ENCODE measurements at regions not wholly inside any gene's neighbourhood (a gene's known extent, or its start where the extent isn't known, plus 50 kb on each side); places are given as distances from the start of the nearest gene placed in this dataset.

DNA sequence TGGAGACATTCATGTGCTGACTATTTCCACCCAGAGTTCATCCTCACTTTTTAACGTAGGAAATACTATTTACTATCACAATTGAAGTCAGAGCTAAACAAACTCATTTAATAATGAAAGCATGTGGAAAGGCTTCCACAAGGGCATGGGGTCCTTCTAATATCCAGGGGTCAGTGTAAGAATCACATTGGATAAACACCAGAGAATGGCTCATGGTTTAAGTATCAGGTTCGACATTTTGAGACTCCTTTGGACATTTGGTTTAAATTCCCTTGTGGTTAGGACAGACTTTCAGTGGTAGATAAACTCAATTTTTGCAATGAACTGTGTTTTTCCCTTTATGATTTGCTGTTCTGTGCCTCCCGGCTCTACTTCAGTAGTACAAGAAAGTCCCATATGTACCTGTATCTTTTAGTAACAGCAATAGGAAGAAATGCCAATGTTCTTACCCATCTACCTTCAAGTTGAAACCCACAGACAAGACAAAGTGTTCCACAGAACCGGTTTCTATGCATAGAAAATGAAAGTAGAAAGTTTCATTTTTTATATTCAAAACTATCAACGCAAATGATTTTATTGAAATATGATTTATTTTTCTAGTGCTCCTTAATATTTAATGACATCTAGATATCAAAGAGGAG, 589.0 kb upstream of the FAM241A start:
- Histone ChIP-seq H3K27me3 (no peaks in the 10 kb centered on the region), H3K4me3 (no peak overlapping the region), H3K27ac (no peak overlapping the region), H3K36me3 (no peaks in the 10 kb centered on the region), H3K4me1 (ENCODE audit: insufficient read depth) (no peaks in the 10 kb centered on the region), H3K9me3 (no peaks in the 10 kb centered on the region)
- 69 to 79% (median 71%) methylated on average over 5 of the region's 5 CpGs for WGBS, 3 donors
- no peak for DNase-seq
- intact Hi-C loops (cut with DNase I) = no loop called here
- TF ChIP-seq POLR2A (IDR thresholded peaks at IDR 0.05) (no peak), EP300 (IDR thresholded peaks at IDR 0.05) (no peak)
- TF ChIP-seq, protein P1, sequence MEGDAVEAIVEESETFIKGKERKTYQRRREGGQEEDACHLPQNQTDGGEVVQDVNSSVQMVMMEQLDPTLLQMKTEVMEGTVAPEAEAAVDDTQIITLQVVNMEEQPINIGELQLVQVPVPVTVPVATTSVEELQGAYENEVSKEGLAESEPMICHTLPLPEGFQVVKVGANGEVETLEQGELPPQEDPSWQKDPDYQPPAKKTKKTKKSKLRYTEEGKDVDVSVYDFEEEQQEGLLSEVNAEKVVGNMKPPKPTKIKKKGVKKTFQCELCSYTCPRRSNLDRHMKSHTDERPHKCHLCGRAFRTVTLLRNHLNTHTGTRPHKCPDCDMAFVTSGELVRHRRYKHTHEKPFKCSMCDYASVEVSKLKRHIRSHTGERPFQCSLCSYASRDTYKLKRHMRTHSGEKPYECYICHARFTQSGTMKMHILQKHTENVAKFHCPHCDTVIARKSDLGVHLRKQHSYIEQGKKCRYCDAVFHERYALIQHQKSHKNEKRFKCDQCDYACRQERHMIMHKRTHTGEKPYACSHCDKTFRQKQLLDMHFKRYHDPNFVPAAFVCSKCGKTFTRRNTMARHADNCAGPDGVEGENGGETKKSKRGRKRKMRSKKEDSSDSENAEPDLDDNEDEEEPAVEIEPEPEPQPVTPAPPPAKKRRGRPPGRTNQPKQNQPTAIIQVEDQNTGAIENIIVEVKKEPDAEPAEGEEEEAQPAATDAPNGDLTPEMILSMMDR (IDR thresholded peaks at IDR 0.05) = no peak

DNA sequence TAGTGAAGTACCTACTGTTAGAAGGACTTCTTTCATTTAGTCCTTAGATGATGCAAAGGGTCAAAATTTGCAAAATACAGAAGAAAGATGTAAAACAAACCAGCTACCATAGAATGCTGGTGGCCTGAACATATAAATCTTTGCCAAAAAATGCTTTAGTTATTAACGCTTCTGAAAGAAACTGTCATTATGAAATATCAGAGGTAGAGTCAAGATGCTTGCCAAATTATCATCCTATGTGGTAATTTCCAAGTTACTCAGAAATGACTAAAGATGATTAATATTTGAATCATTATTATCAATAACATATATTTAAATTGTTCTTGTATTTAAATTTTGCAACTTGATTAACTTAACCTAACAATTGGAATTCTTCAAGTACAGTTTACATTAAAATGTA, 588.4 kb upstream of the FAM241A start:
- TF ChIP-seq, protein P1 (IDR thresholded peaks at IDR 0.05) = no peak
- TF ChIP-seq EP300 (IDR thresholded peaks at IDR 0.05) = no peak
- H3K9me3 ChIP-seq = no peaks in the 10 kb centered on the region
- H3K36me3 ChIP-seq = no peaks in the 10 kb centered on the region
- no peak for DNase-seq
- intact Hi-C loops (cut with DNase I) = no loop called here
- WGBS, 3 donors = 64 to 78% (median 66%) methylated on average over 1 of the region's 1 CpG
- H3K27me3 ChIP-seq = no peaks in the 10 kb centered on the region
- no peaks in the 10 kb centered on the region for H3K4me1 ChIP-seq (ENCODE audit: insufficient read depth)
- H3K4me3 ChIP-seq = no peak overlapping the region
- no peak overlapping the region for H3K27ac ChIP-seq

DNA sequence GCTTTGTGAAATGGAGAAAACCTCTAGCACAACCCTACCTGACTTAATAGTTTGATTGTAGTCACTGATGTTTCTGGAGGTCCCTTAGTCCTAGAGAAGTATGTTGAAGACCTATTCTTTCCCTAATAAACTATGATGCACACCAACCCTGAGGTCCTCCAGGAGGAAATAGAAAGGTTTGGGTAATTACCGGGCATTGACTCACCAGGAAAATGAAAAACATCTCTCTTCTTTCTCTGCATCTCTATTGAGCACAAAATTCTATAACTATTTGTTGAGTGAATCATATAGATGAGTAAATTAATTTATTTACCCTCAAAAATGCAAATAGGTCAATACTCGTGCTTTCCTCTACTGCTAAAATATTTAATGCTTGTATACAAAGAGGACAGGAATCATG, 582.4 kb upstream of the FAM241A start:
- Histone ChIP-seq H3K9me3 (peaks cover 0 to 5% of the 10 kb centered on the region in 2 donors), H3K4me3 (no peak overlapping the region), H3K4me1 (ENCODE audit: insufficient read depth) (no peaks in the 10 kb centered on the region), H3K36me3 (no peaks in the 10 kb centered on the region), H3K27ac (no peak overlapping the region), H3K27me3 (no peaks in the 10 kb centered on the region)
- DNase-seq = no peak
- TF ChIP-seq, protein P1 (IDR thresholded peaks at IDR 0.05) = no peak
- TF ChIP-seq POLR2A (IDR thresholded peaks at IDR 0.05) = no peak
- no peak for TF ChIP-seq EP300 (IDR thresholded peaks at IDR 0.05)
- WGBS, 3 donors = 57 to 83% (median 62%) methylated on average over 2 of the region's 2 CpGs
- intact Hi-C loops (cut with DNase I) = no loop called here

DNA sequence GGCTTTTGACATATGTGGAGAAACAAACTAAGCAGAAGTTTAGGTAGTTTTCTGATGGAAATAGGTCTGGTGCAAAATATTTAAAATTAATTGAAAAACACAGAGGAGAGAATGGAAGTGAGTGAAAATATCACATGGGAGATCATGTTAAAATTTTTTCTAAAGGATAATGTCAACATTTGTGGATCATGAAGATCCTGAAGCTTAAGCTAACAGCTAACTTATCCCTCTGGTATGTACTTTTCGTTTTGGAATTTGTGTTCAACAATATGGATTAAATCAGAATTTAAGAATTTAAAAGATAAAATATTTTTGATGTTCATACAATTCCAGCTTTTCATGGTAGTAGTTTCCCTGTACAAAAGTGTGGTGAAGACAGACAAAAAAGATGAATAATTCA, 572.8 kb upstream of the FAM241A start:
- Histone ChIP-seq H3K9me3 (no peaks in the 10 kb centered on the region), H3K4me3 (no peak overlapping the region), H3K36me3 (no peaks in the 10 kb centered on the region), H3K27ac (no peak overlapping the region), H3K27me3 (peaks cover 3% of the 10 kb centered on the region), H3K4me1 (ENCODE audit: insufficient read depth) (no peaks in the 10 kb centered on the region)
- intact Hi-C loops (cut with DNase I) = no loop called here
- TF ChIP-seq, protein P1 (IDR thresholded peaks at IDR 0.05) = no peak
- no peak for TF ChIP-seq POLR2A (IDR thresholded peaks at IDR 0.05)
- no peak for TF ChIP-seq EP300 (IDR thresholded peaks at IDR 0.05)
- 30 to 46% (median 37%) methylated on average over 1 of the region's 1 CpG for WGBS, 3 donors
- no peak for DNase-seq
